Thoracic aorta (tissue), 2 donors: ENCODE measurements at regions not wholly inside any gene's neighbourhood (a gene's known extent, or its start where the extent isn't known, plus 50 kb on each side); places are given as distances from the start of the nearest gene placed in this dataset.

Experiments
- ATAC-seq: fragments of 150-250 bp; one replicate; pipeline ENCODE4 v1.8.0; 2017; ENCODE audit warnings: low read depth; ENCODE audit not compliant: insufficient number of reproducible peaks, low FRiP score
- DNase-seq: peaks from one replicate; pipeline ENCODE4 v3.0.0-alpha.2; 2020; ENCODE audit warnings: low spot score
- H3K27ac ChIP-seq, 2 donors: fragments of 200-600 bp; sonication (generic); 1 replicate in 1 of 2; 2 replicates in 1 of 2; pipeline ENCODE4 v1.5.1; 2016; ENCODE audit warnings: mild to moderate bottlenecking in 2 of 2, moderate library complexity in 2 of 2
- H3K27me3 ChIP-seq: fragments of 200-600 bp; sonication (generic); replicated peaks from 2 replicates; pipeline ENCODE4 v1.6.0; 2016; ENCODE audit warnings: mild to moderate bottlenecking; ENCODE audit not compliant: insufficient read depth
- H3K36me3 ChIP-seq: fragments of 200-600 bp; sonication (generic); one replicate; pipeline ENCODE4 v1.5.1; 2016
- H3K4me1 ChIP-seq, 2 donors: fragments of 200-600 bp; sonication (generic); 1 replicate in 1 of 2; 2 replicates in 1 of 2; pipeline versions ENCODE4 v1.5.1 to v1.6.0; 2016; ENCODE audit warnings: low read depth in 2 of 2, mild to moderate bottlenecking in 1 of 2; ENCODE audit not compliant: control insufficient read depth in 1 of 2
- H3K4me3 ChIP-seq: fragments of 200-600 bp; sonication (generic); 2 replicates; pipeline ENCODE4 v1.5.1; 2016; ENCODE audit warnings: mild to moderate bottlenecking
- H3K9me3 ChIP-seq: fragments of 200-600 bp; sonication (generic); 2 replicates; pipeline ENCODE4 v1.5.1; 2016
- CTCF ChIP-seq: fragments of 200-600 bp; sonication (generic); IDR thresholded peaks from one replicate; pipeline ENCODE4 v1.5.1; 2019; ENCODE audit warnings: antibody characterized with exemption

- no peaks in the 10 kb centered on the region for H3K36me3 ChIP-seq
- TF ChIP-seq CTCF, result no peak
- no peak for ATAC-seq
Observed at GRCh38 chr5:84729326-84729725, 344.6 kb upstream of the EDIL3 start.

DNA sequence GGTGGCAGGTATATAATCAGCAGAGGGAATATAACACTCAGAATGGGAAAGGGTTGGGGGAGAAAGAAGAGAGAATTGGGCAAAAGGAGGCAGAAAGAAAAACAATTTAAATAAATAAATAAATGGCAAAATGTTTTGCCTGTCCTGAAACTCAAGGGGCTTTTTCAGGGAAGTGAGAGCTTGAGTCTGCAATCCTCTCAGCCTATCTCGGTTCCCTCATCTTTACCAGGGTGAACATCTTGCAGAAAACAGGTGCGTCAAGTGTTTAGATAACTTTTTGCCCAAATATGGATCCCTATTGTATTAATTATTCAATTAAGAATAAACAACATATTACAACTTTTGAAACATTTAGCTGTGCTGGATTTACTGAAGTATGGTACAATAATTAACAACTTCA, 343.0 kb upstream of the EDIL3 start:
- H3K36me3 ChIP-seq, result no peaks in the 10 kb centered on the region
- H3K4me3 ChIP-seq, result no peak overlapping the region

More at GRCh38 chr5:84729326-84729725, 344.6 kb upstream of the EDIL3 start:
- no peaks in the 10 kb centered on the region for H3K9me3 ChIP-seq
- no peak overlapping the region for H3K27ac ChIP-seq
- H3K27me3 ChIP-seq, result no peaks in the 10 kb centered on the region
- H3K4me3 ChIP-seq, result no peak overlapping the region
- H3K4me1 ChIP-seq, result no peaks in the 10 kb centered on the region
- DNase-seq, result no peak

GRCh38 chr5:84725946-84726570, 341.4 kb upstream of the EDIL3 start:
- Histone ChIP-seq H3K4me1 (no peaks in the 10 kb centered on the region), H3K36me3 (no peaks in the 10 kb centered on the region), H3K4me3 (no peak overlapping the region), H3K27me3 (no peaks in the 10 kb centered on the region), H3K27ac (no peak overlapping the region), H3K9me3 (no peaks in the 10 kb centered on the region)
- no peak for TF ChIP-seq CTCF
- ATAC-seq (no peak), DNase-seq (no peak)

More for the DNA sequence above, 343.0 kb upstream of the EDIL3 start:
- Histone ChIP-seq H3K4me1 (no peaks in the 10 kb centered on the region), H3K9me3 (no peaks in the 10 kb centered on the region), H3K27ac (no peak overlapping the region), H3K27me3 (no peaks in the 10 kb centered on the region)
- DNase-seq, result no peak
- ATAC-seq, result no peak
- no peak for TF ChIP-seq CTCF

DNA sequence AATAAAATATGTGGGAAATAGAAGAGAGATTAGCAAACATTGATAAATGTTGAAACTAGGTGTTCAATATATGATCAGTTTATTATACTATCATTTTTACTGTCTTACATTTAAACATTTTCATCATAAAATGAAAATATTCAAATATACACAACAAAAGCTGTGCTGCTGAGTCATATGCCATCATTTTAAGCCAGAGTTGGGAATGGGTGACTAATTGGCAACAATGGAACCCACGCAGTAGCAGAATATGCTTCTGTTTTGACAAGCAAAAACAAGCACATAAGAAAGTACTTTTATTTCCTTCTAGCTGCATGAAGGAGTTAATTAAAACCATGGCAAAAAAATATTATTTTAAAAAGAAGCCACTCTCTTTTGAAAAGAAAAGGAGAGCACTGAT, 340.0 kb upstream of the EDIL3 start:
- Histone ChIP-seq H3K27me3 (no peaks in the 10 kb centered on the region), H3K4me1 (no peaks in the 10 kb centered on the region), H3K27ac (no peak overlapping the region), H3K36me3 (no peaks in the 10 kb centered on the region), H3K9me3 (no peaks in the 10 kb centered on the region), H3K4me3 (no peak overlapping the region)
- no peak for ATAC-seq
- no peak for DNase-seq
- no peak for TF ChIP-seq CTCF

DNA sequence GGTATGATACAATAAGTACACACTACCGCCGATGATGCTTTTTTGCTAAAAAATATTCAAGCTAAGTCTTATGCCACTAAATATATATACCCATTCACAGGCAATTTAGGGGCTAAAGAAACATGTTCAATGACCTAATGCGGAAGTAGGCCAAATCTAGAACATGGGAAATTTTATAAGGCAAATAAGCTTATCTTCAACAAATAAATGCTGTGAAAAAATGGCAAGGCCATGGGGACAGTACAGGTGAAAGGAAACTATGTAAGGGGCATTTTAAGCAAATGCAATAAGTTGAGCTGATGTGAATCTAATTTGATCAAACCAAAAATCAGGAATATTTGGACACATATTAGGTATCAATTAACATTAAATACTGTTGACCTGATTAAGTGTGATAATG, 339.5 kb upstream of the EDIL3 start:
- no peaks in the 10 kb centered on the region for H3K36me3 ChIP-seq
- no peaks in the 10 kb centered on the region for H3K9me3 ChIP-seq
- TF ChIP-seq CTCF, result no peak
- DNase-seq (no peak), ATAC-seq (no peak)
- H3K4me3 ChIP-seq, result no peak overlapping the region
- no peaks in the 10 kb centered on the region for H3K4me1 ChIP-seq
- no peaks in the 10 kb centered on the region for H3K27me3 ChIP-seq
- no peak overlapping the region for H3K27ac ChIP-seq
